ENCODE measurements at regions not wholly inside any gene's neighbourhood (a gene's known extent, or its start where the extent isn't known, plus 50 kb on each side); places are given as distances from the start of the nearest gene placed in this dataset.

GRCh38 chr1:30379684-30380624 lies 343.4 kb downstream of the MATN1 start:
- Mint-ChIP-seq H3K4me3 (ENCODE audit: unreplicated experiment) (no peak overlapping the region), H3K36me3 (ENCODE audit: low read depth, unreplicated experiment) (no peaks in the 10 kb centered on the region), H3K4me1 (ENCODE audit: low read depth, unreplicated experiment) (peaks cover 10% of the 10 kb centered on the region), H3K27me3 (ENCODE audit: low read depth, unreplicated experiment) (peaks cover 51% of the 10 kb centered on the region), H3K27ac (ENCODE audit: unreplicated experiment) (peak overlapping the region; percentile 41), H3K9me3 (ENCODE audit: unreplicated experiment) (no peaks in the 10 kb centered on the region)
- H3K9ac ChIP-seq (ENCODE audit: low read length) = no peak overlapping the region
- TF ChIP-seq, protein P1, sequence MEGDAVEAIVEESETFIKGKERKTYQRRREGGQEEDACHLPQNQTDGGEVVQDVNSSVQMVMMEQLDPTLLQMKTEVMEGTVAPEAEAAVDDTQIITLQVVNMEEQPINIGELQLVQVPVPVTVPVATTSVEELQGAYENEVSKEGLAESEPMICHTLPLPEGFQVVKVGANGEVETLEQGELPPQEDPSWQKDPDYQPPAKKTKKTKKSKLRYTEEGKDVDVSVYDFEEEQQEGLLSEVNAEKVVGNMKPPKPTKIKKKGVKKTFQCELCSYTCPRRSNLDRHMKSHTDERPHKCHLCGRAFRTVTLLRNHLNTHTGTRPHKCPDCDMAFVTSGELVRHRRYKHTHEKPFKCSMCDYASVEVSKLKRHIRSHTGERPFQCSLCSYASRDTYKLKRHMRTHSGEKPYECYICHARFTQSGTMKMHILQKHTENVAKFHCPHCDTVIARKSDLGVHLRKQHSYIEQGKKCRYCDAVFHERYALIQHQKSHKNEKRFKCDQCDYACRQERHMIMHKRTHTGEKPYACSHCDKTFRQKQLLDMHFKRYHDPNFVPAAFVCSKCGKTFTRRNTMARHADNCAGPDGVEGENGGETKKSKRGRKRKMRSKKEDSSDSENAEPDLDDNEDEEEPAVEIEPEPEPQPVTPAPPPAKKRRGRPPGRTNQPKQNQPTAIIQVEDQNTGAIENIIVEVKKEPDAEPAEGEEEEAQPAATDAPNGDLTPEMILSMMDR (IDR thresholded peaks at IDR 0.05; ENCODE audit: insufficient read depth, low read depth, low read length) = peak; percentile 86
- peak; percentile 26 for TF ChIP-seq EZH2 (IDR thresholded peaks at IDR 0.05; ENCODE audit: insufficient read depth, low read length)
- no peak overlapping the region for H3K4me3 ChIP-seq (ENCODE audit: insufficient read depth, low read depth, low read length)
- DNase-seq (ENCODE audit: low read depth) (peak; percentile 71), FAIRE-seq (no peak)
- no peaks in the 10 kb centered on the region for H4K20me1 ChIP-seq (ENCODE audit: insufficient read depth, low read length)
- no peak overlapping the region for H3K27ac ChIP-seq (ENCODE audit: low read depth, low read length)
- peaks cover 8% of the 10 kb centered on the region for H3K27me3 ChIP-seq (ENCODE audit: insufficient read depth, low read length)
- H3K4me2 ChIP-seq (ENCODE audit: low read length) = peak overlapping the region; percentile 41
- H3K36me3 ChIP-seq (ENCODE audit: insufficient read depth, low read length) = no peaks in the 10 kb centered on the region
- H3K9me3 ChIP-seq (ENCODE audit: insufficient read depth, low read depth, low read length) = no peaks in the 10 kb centered on the region
- H3K79me2 ChIP-seq (ENCODE audit: insufficient read depth, low read length) = no peaks in the 10 kb centered on the region
- H3K4me1 ChIP-seq (ENCODE audit: insufficient read depth, low read length) = peaks cover 18% of the 10 kb centered on the region
- no peak overlapping the region for H2AFZ ChIP-seq (ENCODE audit: low read depth, low read length)

GRCh38 chr1:30378991-30379581 lies 344.3 kb downstream of the MATN1 start:
- Histone ChIP-seq H3K36me3 (ENCODE audit: insufficient read depth, low read length) (no peaks in the 10 kb centered on the region), H3K27ac (ENCODE audit: low read depth, low read length) (no peak overlapping the region), H3K4me1 (ENCODE audit: insufficient read depth, low read length) (peaks cover 18% of the 10 kb centered on the region), H3K79me2 (ENCODE audit: insufficient read depth, low read length) (no peaks in the 10 kb centered on the region), H3K9me3 (ENCODE audit: insufficient read depth, low read depth, low read length) (no peaks in the 10 kb centered on the region), H3K9ac (ENCODE audit: low read length) (no peak overlapping the region), H2AFZ (ENCODE audit: low read depth, low read length) (peak overlapping the region; percentile 26), H4K20me1 (ENCODE audit: insufficient read depth, low read length) (no peaks in the 10 kb centered on the region), H3K27me3 (ENCODE audit: insufficient read depth, low read length) (peaks cover 8% of the 10 kb centered on the region), H3K4me3 (ENCODE audit: insufficient read depth, low read depth, low read length) (no peak overlapping the region), H3K4me2 (ENCODE audit: low read length) (peak overlapping the region; percentile 41)
- TF ChIP-seq EZH2 (IDR thresholded peaks at IDR 0.05; ENCODE audit: insufficient read depth, low read length) = peak; percentile 13
- TF ChIP-seq, protein P1 (IDR thresholded peaks at IDR 0.05; ENCODE audit: insufficient read depth, low read depth, low read length) = no peak
- no peak for FAIRE-seq
- Mint-ChIP-seq H3K27ac (ENCODE audit: unreplicated experiment) (no peak overlapping the region), H3K4me3 (ENCODE audit: unreplicated experiment) (no peak overlapping the region), H3K9me3 (ENCODE audit: unreplicated experiment) (no peaks in the 10 kb centered on the region), H3K36me3 (ENCODE audit: low read depth, unreplicated experiment) (no peaks in the 10 kb centered on the region), H3K4me1 (ENCODE audit: low read depth, unreplicated experiment) (peaks cover 10% of the 10 kb centered on the region), H3K27me3 (ENCODE audit: low read depth, unreplicated experiment) (peaks cover 56% of the 10 kb centered on the region)
- peak; percentile 95 for DNase-seq (ENCODE audit: low read depth)
